PC-9 (cell line): ENCODE measurements at regions not wholly inside any gene's neighbourhood (a gene's known extent, or its start where the extent isn't known, plus 50 kb on each side); places are given as distances from the start of the nearest gene placed in this dataset.

Experiments used
- BruUV-seq: library from RNA; stranded (reverse); fragments of 400-500 nt; replicated peaks from 2 replicates; lab custom pipeline; 2021; lab: Mats Ljungman, UMichigan
- CTCF ChIA-PET: fragments of 300-600 bp; sonication (Branson Sonifier 250); formaldehyde crosslinking; loops from one replicate; lab custom pipeline; 2022; ENCODE audit warnings: antibody characterized with exemption; lab: Charles Lee
- POLR2A ChIA-PET: fragments of 300-600 bp; sonication (Branson Sonifier 250); formaldehyde crosslinking; loops from one replicate; lab custom pipeline; 2022; ENCODE audit warnings: antibody characterized with exemption; ENCODE audit not compliant: unreplicated experiment; lab: Charles Lee
- DNase-seq, 2 experiments: peaks; one replicate each; pipeline versions ENCODE4 v3.0.0 to v3.0.0-alpha.2; 2015 to 2022; ENCODE audit warnings: mixed read lengths in 1 of 2
- H2AFZ ChIP-seq: fragments of 200-600 bp; sonication (generic); 2 replicates; pipeline ENCODE4 v1.8.1; 2017; ENCODE audit warnings: antibody characterized with exemption
- H3F3A ChIP-seq: fragments of 200-600 bp; sonication (generic); 2 replicates; pipeline ENCODE4 v1.8.1; 2017; ENCODE audit warnings: antibody characterized with exemption, mild to moderate bottlenecking, low read depth; ENCODE audit not compliant: insufficient read depth
- H3K27ac ChIP-seq: fragments of 200-600 bp; sonication (generic); 2 replicates; pipeline ENCODE4 v1.6.1; 2016; ENCODE audit warnings: mixed run types
- H3K27me3 ChIP-seq: fragments of 200-600 bp; sonication (generic); 2 replicates; pipeline ENCODE4 v1.6.1; 2016; ENCODE audit warnings: low read depth, mixed run types; ENCODE audit not compliant: insufficient read depth
- H3K36me3 ChIP-seq: fragments of 200-600 bp; sonication (generic); 2 replicates; pipeline ENCODE4 v1.6.1; 2016; ENCODE audit warnings: low read depth, mixed run types
- H3K4me1 ChIP-seq: fragments of 200-600 bp; sonication (generic); replicated peaks from 2 replicates; pipeline ENCODE4 v1.6.1; 2016; ENCODE audit warnings: mixed run types; ENCODE audit not compliant: insufficient read depth
- H3K4me2 ChIP-seq: fragments of 200-600 bp; sonication (generic); 2 replicates; pipeline ENCODE4 v1.6.1; 2017; ENCODE audit warnings: mixed run types
- H3K4me3 ChIP-seq: fragments of 200-600 bp; sonication (generic); 2 replicates; pipeline ENCODE4 v1.6.1; 2016; ENCODE audit warnings: mixed run types
- H3K79me2 ChIP-seq: fragments of 200-600 bp; sonication (generic); 2 replicates; pipeline ENCODE4 v1.6.1; 2017; ENCODE audit warnings: low read depth, mixed run types
- H3K9me2 ChIP-seq: fragments of 200-600 bp; sonication (generic); 2 replicates; pipeline ENCODE4 v1.8.1; 2017; ENCODE audit warnings: mild to moderate bottlenecking; ENCODE audit not compliant: insufficient read depth
- H3K9me3 ChIP-seq: fragments of 200-600 bp; sonication (generic); 2 replicates; pipeline ENCODE4 v1.8.1; 2016; ENCODE audit warnings: low read depth; ENCODE audit not compliant: insufficient read depth
- H4K20me1 ChIP-seq: fragments of 200-600 bp; sonication (generic); 2 replicates; pipeline ENCODE4 v1.8.1; 2017; ENCODE audit not compliant: insufficient read depth
- CTCF ChIP-seq: fragments of 200-600 bp; sonication (generic); conservative IDR thresholded peaks from 2 replicates; pipeline ENCODE4 v1.6.1; 2017; ENCODE audit warnings: mixed run types, antibody characterized with exemption, mild to moderate bottlenecking, moderate library complexity
- EZH2 ChIP-seq: fragments of 200-600 bp; sonication (generic); IDR thresholded peaks from 2 replicates; pipeline ENCODE4 v1.8.0; 2017; ENCODE audit warnings: antibody characterized with exemption, low read depth
- intact Hi-C: fragments of 100-400 bp; cut with micrococcal nuclease; formaldehyde crosslinking; loops from one replicate; pipeline ENCODE4 v1.10.0; 2022; ENCODE audit not compliant: unreplicated experiment

GRCh38 chr2:118449401-118449800 lies 361.1 kb downstream of the INSIG2 start:
- ChIA-PET POLR2A (no interaction called here), CTCF (interaction anchor here (0.7 kb wide), 1 partner anchor 446 kb away, joined by 4 read pairs; no protein-coding TSS in a partner anchor)
- H2AFZ ChIP-seq: no peak overlapping the region
- H3K4me3 ChIP-seq: no peak overlapping the region
- H3K36me3 ChIP-seq: no peaks in the 10 kb centered on the region
- no peak for DNase-seq
- BruUV-seq: no TSS peak
- no peaks in the 10 kb centered on the region for H3K9me2 ChIP-seq
- no peak overlapping the region for H3K4me2 ChIP-seq
- H3F3A ChIP-seq: no peaks in the 10 kb centered on the region
- no peaks in the 10 kb centered on the region for H3K4me1 ChIP-seq
- intact Hi-C loops: no loop called here
- TF ChIP-seq CTCF (no peak), EZH2 (no peak)
- H3K9me3 ChIP-seq: no peaks in the 10 kb centered on the region
- H4K20me1 ChIP-seq: no peaks in the 10 kb centered on the region
- no peak overlapping the region for H3K27ac ChIP-seq
- H3K27me3 ChIP-seq: no peaks in the 10 kb centered on the region
- H3K79me2 ChIP-seq: no peaks in the 10 kb centered on the region

GRCh38 chr2:118443596-118443995 lies 355.3 kb downstream of the INSIG2 start:
- POLR2A ChIA-PET: no interaction called here
- TF ChIP-seq CTCF (no peak), EZH2 (no peak)
- no peak overlapping the region for H3K4me2 ChIP-seq
- H3K4me1 ChIP-seq: peaks cover 16% of the 10 kb centered on the region
- H3K27me3 ChIP-seq: no peaks in the 10 kb centered on the region
- intact Hi-C loops: no loop called here
- H3K9me2 ChIP-seq: no peaks in the 10 kb centered on the region
- CTCF ChIA-PET: no interaction called here
- H3K4me3 ChIP-seq: no peak overlapping the region
- BruUV-seq: no TSS peak
- no peaks in the 10 kb centered on the region for H3K36me3 ChIP-seq
- no peaks in the 10 kb centered on the region for H3F3A ChIP-seq
- no peak overlapping the region for H2AFZ ChIP-seq
- H3K9me3 ChIP-seq: 0 out of 2 replicates have a peak, but pooled peaks cover 11% of the 10 kb centered on the region
- H3K79me2 ChIP-seq: no peaks in the 10 kb centered on the region
- peak overlapping the region; percentile 42 for H3K27ac ChIP-seq
- DNase-seq: peak in 1 of 2 experiments; percentile 79
- H4K20me1 ChIP-seq: no peaks in the 10 kb centered on the region

GRCh38 chr2:118442996-118443553 lies 354.8 kb downstream of the INSIG2 start:
- Histone ChIP-seq H3K4me1 (peaks cover 16% of the 10 kb centered on the region), H3K4me3 (no peak overlapping the region), H3K9me2 (no peaks in the 10 kb centered on the region), H3K27ac (peak overlapping the region; percentile 42), H4K20me1 (no peaks in the 10 kb centered on the region), H2AFZ (no peak overlapping the region), H3K4me2 (no peak overlapping the region), H3F3A (no peaks in the 10 kb centered on the region), H3K79me2 (no peaks in the 10 kb centered on the region), H3K36me3 (no peaks in the 10 kb centered on the region), H3K9me3 (0 out of 2 replicates have a peak, but pooled peaks cover 11% of the 10 kb centered on the region), H3K27me3 (no peaks in the 10 kb centered on the region)
- no peak for TF ChIP-seq EZH2
- no peak for TF ChIP-seq CTCF
- ChIA-PET CTCF (no interaction called here), POLR2A (no interaction called here)
- intact Hi-C loops: no loop called here
- BruUV-seq: no TSS peak
- no peak for DNase-seq
